IMR-90 (cell line): ENCODE measurements at regions not wholly inside any gene's neighbourhood (a gene's known extent, or its start where the extent isn't known, plus 50 kb on each side); places are given as distances from the start of the nearest gene placed in this dataset.
"Not testable (repeated sequence)": the region's sequence is repeated elsewhere in the genome, so short reads cannot be mapped to it uniquely, and the experiment has no call there.

Experiments
- ATAC-seq: fragments of 200-7000 bp; cut with Tn5 transposase; 2 replicates; pipeline ENCODE4 v1.9.1; 2020; ENCODE audit warnings: low read depth, mild to moderate bottlenecking, moderate library complexity
- BruUV-seq: library from RNA; stranded (reverse); fragments of 400-500 nt; replicated peaks from 2 replicates; lab custom pipeline; 2021; lab: Mats Ljungman, UMichigan
- CTCF ChIA-PET: fragments of 300-600 bp; formaldehyde crosslinking; extraction: SDS; loops from one replicate; lab custom pipeline; 2021; ENCODE audit warnings: antibody characterized with exemption; lab: Yijun Ruan, JAX
- POLR2A ChIA-PET: fragments of 300-600 bp; sonication (Branson Sonifier 250); formaldehyde crosslinking; loops from one replicate; lab custom pipeline; 2022; ENCODE audit warnings: antibody characterized with exemption; ENCODE audit not compliant: unreplicated experiment; lab: Charles Lee
- DNase-seq: peaks from one replicate; pipeline ENCODE4 v3.0.0; 2013
- H2AFZ ChIP-seq: replicated peaks from 2 replicates; pipeline ENCODE3; 2013; ENCODE audit warnings: low read length, mild to moderate bottlenecking; ENCODE audit not compliant: poor library complexity
- H2AK5ac ChIP-seq: 2 replicates; pipeline ENCODE4 v1.6.1; 2013; ENCODE audit warnings: low read depth, low read length, inconsistent platforms
- H2AK9ac ChIP-seq: replicated peaks from 2 replicates; pipeline ENCODE3; 2013; ENCODE audit warnings: mild to moderate bottlenecking, low read depth, low read length, moderate library complexity; ENCODE audit not compliant: poor library complexity
- H2BK120ac ChIP-seq: 2 replicates; pipeline ENCODE4 v1.6.1; 2013; ENCODE audit warnings: low read depth, low read length, inconsistent platforms
- H2BK15ac ChIP-seq: 3 replicates; pipeline ENCODE4 v1.6.1; 2013; ENCODE audit warnings: low read depth, low read length, inconsistent platforms
- H2BK20ac ChIP-seq: 2 replicates; pipeline ENCODE4 v1.6.1; 2013; ENCODE audit warnings: low read depth, mild to moderate bottlenecking, inconsistent platforms, low read length, moderate library complexity
- H2BK5ac ChIP-seq: 2 replicates; pipeline ENCODE4 v1.6.1; 2013; ENCODE audit warnings: mild to moderate bottlenecking, low read depth, low read length, inconsistent platforms; ENCODE audit not compliant: poor library complexity, severe bottlenecking
- H3K14ac ChIP-seq: replicated peaks from 2 replicates; pipeline ENCODE4 v1.6.1; 2013; ENCODE audit warnings: low read depth, low read length, inconsistent platforms
- H3K18ac ChIP-seq: 2 replicates; pipeline ENCODE4 v1.6.1; 2013; ENCODE audit warnings: low read depth, low read length, control low read depth
- H3K23ac ChIP-seq: 2 replicates; pipeline ENCODE4 v1.6.1; 2013; ENCODE audit warnings: low read depth, low read length, inconsistent platforms
- H3K27ac ChIP-seq: 2 replicates; pipeline ENCODE4 v1.5.1; 2013; ENCODE audit warnings: mild to moderate bottlenecking, control low read depth, low read length; ENCODE audit not compliant: insufficient read depth
- H3K27me3 ChIP-seq: 2 replicates; pipeline ENCODE4 v1.6.1; 2013; ENCODE audit warnings: low read length; ENCODE audit not compliant: control insufficient read depth, insufficient read depth
- H3K36me3 ChIP-seq: 2 replicates; pipeline ENCODE4 v1.6.1; 2013; ENCODE audit warnings: low read length, mixed read lengths; ENCODE audit not compliant: control insufficient read depth, insufficient read depth
- H3K4ac ChIP-seq: 2 replicates; pipeline ENCODE4 v1.6.1; 2013; ENCODE audit warnings: low read depth, low read length, inconsistent platforms
- H3K4me1 ChIP-seq: 2 replicates; pipeline ENCODE4 v1.6.1; 2013; ENCODE audit warnings: low read length, mixed read lengths; ENCODE audit not compliant: control insufficient read depth, insufficient read depth
- H3K4me2 ChIP-seq: 2 replicates; pipeline ENCODE4 v1.6.1; 2013; ENCODE audit warnings: low read depth, mild to moderate bottlenecking, control low read depth, low read length, moderate library complexity
- H3K4me3 ChIP-seq: 2 replicates; pipeline ENCODE4 v1.5.1; 2013; ENCODE audit warnings: low read depth, mild to moderate bottlenecking, control low read depth, low read length, moderate library complexity; ENCODE audit not compliant: insufficient read depth
- H3K56ac ChIP-seq: 2 replicates; pipeline ENCODE4 v1.6.1; 2013; ENCODE audit warnings: low read length, inconsistent platforms; ENCODE audit not compliant: insufficient read depth; ENCODE audit errors: extremely low read depth
- H3K79me1 ChIP-seq, 2 experiments: 2 replicates each; pipeline ENCODE4 v1.6.1; 2013; ENCODE audit warnings: low read length in 2 of 2, inconsistent platforms in 1 of 2, low read depth in 1 of 2
- H3K9ac ChIP-seq: 2 replicates; pipeline ENCODE4 v1.6.1; 2013; ENCODE audit warnings: low read depth, low read length, control low read depth
- H3K9me1 ChIP-seq: 2 replicates; pipeline ENCODE4 v1.6.1; 2013; ENCODE audit warnings: low read length, inconsistent platforms; ENCODE audit not compliant: insufficient read depth
- H3K9me3 ChIP-seq: 2 replicates; pipeline ENCODE4 v1.6.1; 2013; ENCODE audit warnings: low read length; ENCODE audit not compliant: control insufficient read depth, insufficient read depth
- H4K20me1 ChIP-seq: 2 replicates; pipeline ENCODE4 v1.6.1; 2013; ENCODE audit warnings: low read length, inconsistent platforms; ENCODE audit not compliant: insufficient read depth
- H4K5ac ChIP-seq: 2 replicates; pipeline ENCODE4 v1.6.1; 2013; ENCODE audit warnings: mild to moderate bottlenecking, low read depth, low read length, control low read depth
- H4K8ac ChIP-seq, 2 experiments: 2 replicates each; pipeline ENCODE4 v1.6.1; 2013; ENCODE audit warnings: low read depth in 2 of 2, low read length in 2 of 2, control low read depth in 1 of 2, inconsistent platforms in 1 of 2
- H4K91ac ChIP-seq: 2 replicates; pipeline ENCODE4 v1.6.1; 2013; ENCODE audit warnings: low read depth, low read length, inconsistent platforms; ENCODE audit not compliant: insufficient read depth
- WGBS, 2 experiments: methylation state at CpG; one replicate each; pipeline versions ENCODE4 v1.1.5 to v1.1.7; 2013; ENCODE audit warnings: missing lambda C conversion rate in 2 of 2; ENCODE audit not compliant: insufficient read length in 1 of 2; ENCODE audit errors: extremely low coverage in 2 of 2; 5-methylcytosine and 5-hydroxymethylcytosine counted together
- dilution Hi-C: fragments of 300-500 bp; cut with HindIII; formaldehyde crosslinking; loops from one replicate; pipeline ENCODE4 v1.14.3; 2018; ENCODE audit warnings: low sequenced_read_pairs; ENCODE audit not compliant: unreplicated experiment
- in situ Hi-C: fragments of 300-500 bp; cut with MboI; formaldehyde crosslinking; loops from 3 replicates; pipeline ENCODE4 v1.14.3; 2019; ENCODE audit warnings: low sequenced_read_pairs, inconsistent platforms, mixed read lengths
- intact Hi-C: fragments of 100-400 bp; cut with micrococcal nuclease; formaldehyde crosslinking; loops from 2 replicates; pipeline ENCODE4 v1.10.0; 2022

- H3K9ac ChIP-seq, in situ Hi-C loops, H2AK9ac ChIP-seq, H3K4me3 ChIP-seq, H2AFZ ChIP-seq, H2AK5ac ChIP-seq, H4K8ac ChIP-seq, H2BK5ac ChIP-seq, intact Hi-C loops, H3K27ac ChIP-seq, H3K27me3 ChIP-seq, DNase-seq, H3K56ac ChIP-seq, dilution Hi-C loops, H2BK20ac ChIP-seq, H2BK120ac ChIP-seq, POLR2A ChIA-PET, H4K91ac ChIP-seq, H3K18ac ChIP-seq, H3K9me3 ChIP-seq, H3K4me2 ChIP-seq, H3K14ac ChIP-seq, H3K36me3 ChIP-seq, H3K9me1 ChIP-seq, H3K23ac ChIP-seq, H2BK15ac ChIP-seq, H4K5ac ChIP-seq, BruUV-seq, H4K20me1 ChIP-seq, H3K4ac ChIP-seq, H3K4me1 ChIP-seq, H3K79me1 ChIP-seq, ATAC-seq: not testable (repeated sequence)
- CTCF ChIA-PET = interaction anchor here (0.7 kb wide), 1 partner anchor 332 kb away, joined by 5 read pairs; no protein-coding TSS in a partner anchor
- no CpG with 5 or more reads among the region's 3 CpGs for WGBS, 2 experiments
Measured at GRCh38 chr7:39863675-39864322, 86.3 kb upstream of the CDK13 start.

DNA sequence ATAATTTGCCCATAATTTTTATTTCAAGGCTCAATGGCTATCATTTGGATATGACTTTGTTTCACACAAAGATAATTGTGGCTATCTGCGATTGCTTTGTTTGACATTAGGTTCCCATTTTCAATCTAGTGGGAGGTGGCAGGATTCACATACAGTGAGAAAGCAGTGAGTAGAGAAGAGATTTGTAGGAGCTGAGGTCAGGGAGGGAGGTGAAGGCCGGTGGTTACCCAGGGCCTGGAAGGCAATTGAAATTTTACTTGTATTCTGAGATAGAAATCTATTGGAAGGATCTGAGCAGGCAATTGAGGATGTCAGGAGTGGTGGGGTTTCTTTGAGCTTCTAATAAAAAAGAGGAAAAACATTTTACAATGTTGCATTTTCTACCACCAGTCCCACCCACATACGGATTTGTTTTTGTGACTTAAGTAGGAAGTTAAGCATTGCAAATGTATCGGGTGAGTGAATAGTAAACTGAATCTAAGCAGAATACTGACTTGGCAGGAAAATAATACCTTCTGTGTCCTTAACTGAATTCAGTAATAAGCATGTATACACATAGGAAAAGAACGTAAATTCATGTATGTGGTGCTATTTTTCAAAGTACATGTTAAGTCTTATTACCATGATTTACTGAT is 80.1 kb upstream of the CDK13 start:
- H4K91ac ChIP-seq, H3K9me3 ChIP-seq, H2AFZ ChIP-seq, H2BK120ac ChIP-seq, H3K9me1 ChIP-seq, in situ Hi-C loops, DNase-seq, H3K4me1 ChIP-seq, dilution Hi-C loops, H3K36me3 ChIP-seq, H3K56ac ChIP-seq, H3K9ac ChIP-seq, H3K27ac ChIP-seq, H4K8ac ChIP-seq, H3K4ac ChIP-seq, H2AK5ac ChIP-seq, H3K27me3 ChIP-seq, CTCF ChIA-PET, H4K5ac ChIP-seq, ATAC-seq, H2BK20ac ChIP-seq, H2BK5ac ChIP-seq, H3K18ac ChIP-seq, H3K4me3 ChIP-seq, H3K14ac ChIP-seq, intact Hi-C loops, H3K23ac ChIP-seq, H3K4me2 ChIP-seq, H2BK15ac ChIP-seq, BruUV-seq, H4K20me1 ChIP-seq, H2AK9ac ChIP-seq, POLR2A ChIA-PET, H3K79me1 ChIP-seq: not testable (repeated sequence)
- no CpG with 5 or more reads among the region's 5 CpGs for WGBS, 2 experiments
